Right lobe of liver (tissue), 6 donors: ENCODE measurements at regions not wholly inside any gene's neighbourhood (a gene's known extent, or its start where the extent isn't known, plus 50 kb on each side); places are given as distances from the start of the nearest gene placed in this dataset.

Experiments
- ATAC-seq, 4 donors: fragments of 200-7000 bp; cut with Tn5 transposase; one replicate each; pipeline ENCODE4 v1.9.1; 2020; ENCODE audit warnings: mild to moderate bottlenecking in 4 of 4, moderate library complexity in 4 of 4
- DNase-seq, 3 donors: peaks; one replicate each; pipeline ENCODE4 v3.0.0-alpha.2; 2020
- H3K27ac ChIP-seq, 3 donors: fragments of 200-600 bp; one replicate each; pipeline ENCODE4 v1.8.0; 2022
- H3K27me3 ChIP-seq, 2 donors: fragments of 200-600 bp; one replicate each; pipeline ENCODE4 v1.8.0; 2022
- H3K36me3 ChIP-seq, 4 donors: fragments of 200-600 bp; sonication (generic) in 1 of 4; one replicate each; pipeline versions ENCODE4 v1.5.1 to v1.8.0; 2017 to 2022; ENCODE audit warnings: control low read depth in 1 of 4
- H3K4me1 ChIP-seq, 4 donors: fragments of 200-600 bp; sonication (generic) in 1 of 4; one replicate each; pipeline versions ENCODE4 v1.5.1 to v1.8.0; 2017 to 2022; ENCODE audit warnings: control low read depth in 1 of 4
- H3K4me3 ChIP-seq, 3 donors: fragments of 200-600 bp; one replicate each; pipeline ENCODE4 v1.8.0; 2022
- H3K9me3 ChIP-seq, 4 donors: fragments of 200-600 bp; sonication (generic) in 1 of 4; one replicate each; pipeline versions ENCODE4 v1.5.1 to v1.8.0; 2017 to 2022; ENCODE audit warnings: control low read depth in 1 of 4
- CTCF ChIP-seq, 4 donors: fragments of 200-600 bp in 3 of 4; fragments of 450-650 bp in 1 of 4; IDR thresholded peaks; one replicate each; pipeline versions ENCODE4 v1.5.1 to v1.8.0; 2016 to 2022; ENCODE audit warnings: antibody characterized with exemption in 4 of 4, mild to moderate bottlenecking in 2 of 4
- POLR2A ChIP-seq: fragments of 450-650 bp; IDR thresholded peaks from one replicate; pipeline ENCODE4 v1.6.1; 2017; ENCODE audit warnings: antibody characterized with exemption, mild to moderate bottlenecking
- WGBS: methylation state at CpG from one replicate; pipeline ENCODE4 v1.1.6; 2018; ENCODE audit warnings: low coverage, low lambda C conversion rate; ENCODE audit not compliant: insufficient coverage; ENCODE audit errors: missing lambda C conversion rate; 5-methylcytosine and 5-hydroxymethylcytosine counted together
- intact Hi-C, 2 donors: fragments of 100-400 bp; cut with DNase I; formaldehyde crosslinking; loops; one replicate each; pipeline versions ENCODE4 v1.11.2 to v1.14.1; 2022
- donor health status: DM: no; HTN: yes; CAD: no.
- donor health status: DM: no; HTN: no; CAD: no.
- donor health status: DM: no; HTN: no; CAD: no.
- donor health status: DM: no; HTN: yes; CAD: no.
- donor health status: DM: no; HTN: yes; CAD: no.

GRCh38 chr18:64710105-64710861 lies 561.4 kb upstream of the LINC00305 start:
- intact Hi-C loops = no loop called here
- H3K9me3 ChIP-seq = no peaks in the 10 kb centered on the region
- TF ChIP-seq CTCF (IDR thresholded peaks at IDR 0.05) (no peak), POLR2A (no peak)
- H3K36me3 ChIP-seq = no peaks in the 10 kb centered on the region
- 58% methylated on average over 2 of the region's 2 CpGs for WGBS
- no peak for ATAC-seq
- no peak overlapping the region for H3K27ac ChIP-seq
- no peaks in the 10 kb centered on the region for H3K4me1 ChIP-seq
- no peak for DNase-seq
- no peaks in the 10 kb centered on the region for H3K27me3 ChIP-seq
- no peak overlapping the region for H3K4me3 ChIP-seq

- Histone ChIP-seq H3K4me3 (no peak overlapping the region), H3K27me3 (no peaks in the 10 kb centered on the region), H3K36me3 (no peaks in the 10 kb centered on the region), H3K27ac (no peak overlapping the region), H3K9me3 (no peaks in the 10 kb centered on the region), H3K4me1 (no peaks in the 10 kb centered on the region)
- DNase-seq (no peak), ATAC-seq (peak in 2 of 4 donors; percentile 21 to 30)
- TF ChIP-seq POLR2A = no peak
- no peak for TF ChIP-seq CTCF (IDR thresholded peaks at IDR 0.05)
- intact Hi-C loops = no loop called here
Observed at GRCh38 chr18:64707052-64707451, 558.2 kb upstream of the LINC00305 start.

- 59% methylated on average over 2 of the region's 2 CpGs for WGBS
- ATAC-seq = no peak
- no peak overlapping the region for H3K27ac ChIP-seq
- H3K9me3 ChIP-seq = no peaks in the 10 kb centered on the region
- H3K36me3 ChIP-seq = no peaks in the 10 kb centered on the region
- DNase-seq = no peak
- TF ChIP-seq POLR2A = no peak
- no peak for TF ChIP-seq CTCF (IDR thresholded peaks at IDR 0.05)
- intact Hi-C loops = no loop called here
- H3K4me1 ChIP-seq = no peaks in the 10 kb centered on the region
- H3K27me3 ChIP-seq = no peaks in the 10 kb centered on the region
- H3K4me3 ChIP-seq = no peak overlapping the region
Observed at GRCh38 chr18:64699081-64699480, 550.2 kb upstream of the LINC00305 start.

GRCh38 chr18:64695851-64696553 lies 547.1 kb upstream of the LINC00305 start:
- DNase-seq (no peak), ATAC-seq (no peak)
- Histone ChIP-seq H3K36me3 (no peaks in the 10 kb centered on the region), H3K27me3 (no peaks in the 10 kb centered on the region), H3K9me3 (no peaks in the 10 kb centered on the region), H3K4me1 (no peaks in the 10 kb centered on the region), H3K4me3 (no peak overlapping the region), H3K27ac (no peak overlapping the region)
- TF ChIP-seq CTCF (IDR thresholded peaks at IDR 0.05) = no peak
- TF ChIP-seq POLR2A = no peak
- 48% methylated on average over 9 of the region's 9 CpGs for WGBS
- intact Hi-C loops = no loop called here
